Liver (tissue), 3 donors: ENCODE measurements at regions not wholly inside any gene's neighbourhood (a gene's known extent, or its start where the extent isn't known, plus 50 kb on each side); places are given as distances from the start of the nearest gene placed in this dataset.

Source experiments
- ATF3 ChIP-seq: IDR thresholded peaks from 2 replicates; pipeline ENCODE4 v1.6.1; 2016; ENCODE audit warnings: antibody characterized with exemption
- CTCF ChIP-seq: fragments of 150-350 bp; IDR thresholded peaks from 2 replicates; pipeline ENCODE4 v1.5.1; 2017; ENCODE audit warnings: improper control_type of control experiment, low read depth, low read length; ENCODE audit not compliant: missing input control
- FOXA1 ChIP-seq: IDR thresholded peaks from 2 replicates; pipeline ENCODE4 v1.6.1; 2016; ENCODE audit warnings: antibody characterized with exemption
- GABPA ChIP-seq, 2 donors: IDR thresholded peaks in 1 of 2; conservative IDR thresholded peaks in 1 of 2; 2 replicates each; pipeline ENCODE4 v1.6.1; 2016; ENCODE audit warnings: antibody characterized with exemption in 2 of 2, mild to moderate bottlenecking in 1 of 2, moderate library complexity in 1 of 2
- JUND ChIP-seq, 2 donors: IDR thresholded peaks; 2 replicates each; pipeline ENCODE4 v1.6.1; 2016; ENCODE audit warnings: antibody characterized with exemption in 2 of 2
- NR2F2 ChIP-seq: IDR thresholded peaks from 2 replicates; pipeline ENCODE4 v1.6.1; 2016; ENCODE audit warnings: antibody characterized with exemption
- RAD21 ChIP-seq, 2 donors: IDR thresholded peaks; 2 replicates each; pipeline ENCODE4 v1.6.1; 2016; ENCODE audit warnings: antibody characterized with exemption in 2 of 2, mild to moderate bottlenecking in 2 of 2
- REST ChIP-seq: IDR thresholded peaks from 2 replicates; pipeline ENCODE4 v1.6.1; 2016; ENCODE audit warnings: antibody characterized with exemption, mild to moderate bottlenecking
- RXRA ChIP-seq, 2 donors: IDR thresholded peaks; 2 replicates each; pipeline ENCODE4 v1.6.1; 2017 to 2018; ENCODE audit warnings: antibody characterized with exemption in 2 of 2, mild to moderate bottlenecking in 1 of 2
- SP1 ChIP-seq: IDR thresholded peaks from 2 replicates; pipeline ENCODE4 v1.6.1; 2018; ENCODE audit warnings: antibody characterized with exemption, mild to moderate bottlenecking
- TAF1 ChIP-seq: conservative IDR thresholded peaks from 2 replicates; pipeline ENCODE4 v1.6.1; 2016; ENCODE audit warnings: antibody characterized with exemption, mild to moderate bottlenecking
- YY1 ChIP-seq: IDR thresholded peaks from 2 replicates; pipeline ENCODE4 v1.6.1; 2016; ENCODE audit warnings: antibody characterized with exemption, mild to moderate bottlenecking
- donor health status: healthy.
- donor health status: healthy.

- TF ChIP-seq FOXA1 = no peak
- TF ChIP-seq TAF1 = no peak
- TF ChIP-seq JUND (IDR thresholded peaks at IDR 0.05) = no peak
- TF ChIP-seq RAD21 (IDR thresholded peaks at IDR 0.05) = no peak
- no peak for TF ChIP-seq RXRA (IDR thresholded peaks at IDR 0.05)
- no peak for TF ChIP-seq CTCF
- TF ChIP-seq SP1 = no peak
- TF ChIP-seq ATF3 = no peak
- no peak for TF ChIP-seq NR2F2
- TF ChIP-seq GABPA (IDR thresholded peaks at IDR 0.05 in 1 of 2, conservative IDR thresholded peaks at IDR 0.05 in 1 of 2) = no peak
- no peak for TF ChIP-seq REST
- no peak for TF ChIP-seq YY1
Observed at GRCh38 chr6:156164701-156165452, 612.3 kb upstream of the ARID1B start.
